Esophagus squamous epithelium (tissue), 5 donors: ENCODE measurements at regions not wholly inside any gene's neighbourhood (a gene's known extent, or its start where the extent isn't known, plus 50 kb on each side); places are given as distances from the start of the nearest gene placed in this dataset.
"Not testable (repeated sequence)": the region's sequence is repeated elsewhere in the genome, so short reads cannot be mapped to it uniquely, and the experiment has no call there.

ENCODE experiments used
- DNase-seq: peaks from one replicate; lab custom pipeline; 2025; lab: John Stamatoyannopoulos, UW
- H3K27ac ChIP-seq, 4 donors: fragments of 200-600 bp; sonication (generic); one replicate each; pipeline ENCODE4 v1.5.1; 2016 to 2019; ENCODE audit warnings: mild to moderate bottlenecking in 1 of 4
- H3K27me3 ChIP-seq, 4 donors: fragments of 200-600 bp; sonication (generic); 1 replicate in 3 of 4; 2 replicates in 1 of 4; pipeline versions ENCODE4 v1.5.1 to v1.6.0; 2017 to 2021; ENCODE audit warnings: antibody characterized with exemption in 1 of 4
- H3K36me3 ChIP-seq, 3 donors: fragments of 200-600 bp; sonication (generic); one replicate each; pipeline ENCODE4 v1.5.1; 2016 to 2019
- H3K4me1 ChIP-seq, 3 donors: fragments of 200-600 bp; sonication (generic); one replicate each; pipeline ENCODE4 v1.5.1; 2017 to 2019
- H3K4me3 ChIP-seq, 4 donors: fragments of 200-600 bp; sonication (generic); 1 replicate in 3 of 4; 2 replicates in 1 of 4; pipeline ENCODE4 v1.5.1; 2016 to 2019; ENCODE audit warnings: mild to moderate bottlenecking in 2 of 4, moderate library complexity in 1 of 4
- H3K9me3 ChIP-seq, 3 donors: fragments of 200-600 bp; sonication (generic); one replicate each; pipeline ENCODE4 v1.5.1; 2016 to 2019
- CTCF ChIP-seq, 6 experiments: fragments of 450-650 bp in 4 of 6; fragments of 200-600 bp in 2 of 6; sonication (generic) in 2 of 6; IDR thresholded peaks; one replicate each; pipeline ENCODE4 v1.5.1; 2016 to 2019; ENCODE audit warnings: antibody characterized with exemption in 6 of 6, mild to moderate bottlenecking in 4 of 6, moderate library complexity in 4 of 6
- POLR2A ChIP-seq, 4 donors: fragments of 450-650 bp; IDR thresholded peaks; one replicate each; pipeline ENCODE4 v1.6.1; 2017; ENCODE audit warnings: antibody characterized with exemption in 4 of 4, mild to moderate bottlenecking in 4 of 4, moderate library complexity in 3 of 4
- WGBS, 2 donors: methylation state at CpG; one replicate each; pipeline ENCODE4 v1.1.5; 2018; 5-methylcytosine and 5-hydroxymethylcytosine counted together
- intact Hi-C: fragments of 100-400 bp; cut with DNase I; formaldehyde crosslinking; loops from one replicate; pipeline ENCODE4 v1.15.0; 2022
- donor health status: DM: yes; HTN: yes; CAD: no.

GRCh38 chr17:45585037-45585733, 94.7 kb upstream of the PLEKHM1 start:
- TF ChIP-seq POLR2A (IDR thresholded peaks at IDR 0.05): peak in 1 of 4 donors; percentile 43
- Histone ChIP-seq H3K4me3 (peak overlapping the region; percentile 71 to 95 (median 87)), H3K36me3 (peaks cover 0 to 15% (median 0%) of the 10 kb centered on the region in 3 donors), H3K4me1 (peaks cover 6 to 56% (median 15%) of the 10 kb centered on the region in 3 donors), H3K27ac (peak overlapping the region; percentile 91 to 95 (median 94))
- intact Hi-C loops, H3K9me3 ChIP-seq, H3K27me3 ChIP-seq, DNase-seq: not testable (repeated sequence)
- 0 to 7% methylated on average over 8 to 12 of the region's 56 CpGs for WGBS, 2 donors

GRCh38 chr17:45585794-45586650, 95.5 kb upstream of the PLEKHM1 start:
- intact Hi-C loops: not testable (repeated sequence)

GRCh38 chr17:45586651-45586934, 96.1 kb upstream of the PLEKHM1 start:
- H3K27ac ChIP-seq: peak overlapping the region; percentile 91 to 95 (median 94)

More at GRCh38 chr17:45585794-45586650, 95.5 kb upstream of the PLEKHM1 start:
- peak in 4 of 6 experiments; percentile 8 to 38 (median 22) for TF ChIP-seq CTCF (IDR thresholded peaks at IDR 0.05)
- Histone ChIP-seq H3K36me3 (peaks cover 0 to 15% (median 0%) of the 10 kb centered on the region in 3 donors), H3K27ac (peak overlapping the region; percentile 91 to 95 (median 94)), H3K4me1 (peaks cover 5 to 49% (median 14%) of the 10 kb centered on the region in 3 donors), H3K4me3 (peak overlapping the region; percentile 71 to 95 (median 87))
- H3K27me3 ChIP-seq, DNase-seq, H3K9me3 ChIP-seq: not testable (repeated sequence)
- WGBS, 2 donors: 0 to 4% methylated on average over 7 to 9 of the region's 62 CpGs

GRCh38 chr17:45592433-45592923, 102.0 kb upstream of the PLEKHM1 start:
- H3K9me3 ChIP-seq, H3K4me1 ChIP-seq, H3K27ac ChIP-seq, intact Hi-C loops, DNase-seq, H3K36me3 ChIP-seq, H3K4me3 ChIP-seq: not testable (repeated sequence)
- WGBS, 2 donors: 8 to 10% methylated on average over 5 to 6 of the region's 6 CpGs
- TF ChIP-seq CTCF (IDR thresholded peaks at IDR 0.05): peak; percentile 74 to 85 (median 80)
- H3K27me3 ChIP-seq: peaks cover 0 to 13% (median 0%) of the 10 kb centered on the region in 4 donors

More at GRCh38 chr17:45586651-45586934, 96.1 kb upstream of the PLEKHM1 start:
- intact Hi-C loops, H3K9me3 ChIP-seq, H3K27me3 ChIP-seq, H3K36me3 ChIP-seq, DNase-seq: not testable (repeated sequence)
- H3K4me3 ChIP-seq: peak overlapping the region in 3 of 4 donors; percentile 71 to 95 (median 88)
- 100% methylated on average over 1 of the region's 6 CpGs; no CpG with 5 or more reads in 1 of the 2 donors for WGBS, 2 donors
- peaks cover 5 to 44% (median 14%) of the 10 kb centered on the region in 3 donors for H3K4me1 ChIP-seq

- H3K27ac ChIP-seq, H3K36me3 ChIP-seq, intact Hi-C loops, H3K4me3 ChIP-seq, H3K4me1 ChIP-seq, DNase-seq, H3K9me3 ChIP-seq: not testable (repeated sequence)
- peaks cover 0 to 13% (median 0%) of the 10 kb centered on the region in 4 donors for H3K27me3 ChIP-seq
- WGBS, 2 donors: 84 to 88% methylated on average over 1 to 3 of the region's 4 CpGs
These were observed 105.8 kb upstream of the PLEKHM1 start for GRCh38 chr17:45596347-45596746.

GRCh38 chr17:45600052-45601012, 109.8 kb upstream of the PLEKHM1 start:
- H3K4me1 ChIP-seq, DNase-seq, H3K36me3 ChIP-seq, H3K9me3 ChIP-seq, intact Hi-C loops, H3K27ac ChIP-seq, H3K27me3 ChIP-seq, H3K4me3 ChIP-seq: not testable (repeated sequence)
- WGBS, 2 donors: no CpG with 5 or more reads among the region's 21 CpGs

GRCh38 chr17:45601013-45601412, 110.5 kb upstream of the PLEKHM1 start:
- intact Hi-C loops, H3K4me3 ChIP-seq, H3K27ac ChIP-seq, H3K36me3 ChIP-seq, DNase-seq, H3K27me3 ChIP-seq, H3K9me3 ChIP-seq, H3K4me1 ChIP-seq: not testable (repeated sequence)
- no CpG with 5 or more reads among the region's 18 CpGs for WGBS, 2 donors

- intact Hi-C loops, H3K27me3 ChIP-seq, H3K27ac ChIP-seq, H3K4me1 ChIP-seq, H3K36me3 ChIP-seq, DNase-seq, H3K4me3 ChIP-seq, H3K9me3 ChIP-seq: not testable (repeated sequence)
- 33 to 39% methylated on average over 15 of the region's 63 CpGs for WGBS, 2 donors
These were observed 111.4 kb upstream of the PLEKHM1 start for GRCh38 chr17:45601605-45602539.

GRCh38 chr17:45605751-45606150, 115.2 kb upstream of the PLEKHM1 start:
- H3K4me1 ChIP-seq, H3K27me3 ChIP-seq, H3K9me3 ChIP-seq, H3K36me3 ChIP-seq, H3K4me3 ChIP-seq, DNase-seq, intact Hi-C loops, H3K27ac ChIP-seq: not testable (repeated sequence)
- no CpG with 5 or more reads among the region's 1 CpG for WGBS, 2 donors
